ENCODE measurements at regions not wholly inside any gene's neighbourhood (a gene's known extent, or its start where the extent isn't known, plus 50 kb on each side); places are given as distances from the start of the nearest gene placed in this dataset.

- TF ChIP-seq, protein P1, sequence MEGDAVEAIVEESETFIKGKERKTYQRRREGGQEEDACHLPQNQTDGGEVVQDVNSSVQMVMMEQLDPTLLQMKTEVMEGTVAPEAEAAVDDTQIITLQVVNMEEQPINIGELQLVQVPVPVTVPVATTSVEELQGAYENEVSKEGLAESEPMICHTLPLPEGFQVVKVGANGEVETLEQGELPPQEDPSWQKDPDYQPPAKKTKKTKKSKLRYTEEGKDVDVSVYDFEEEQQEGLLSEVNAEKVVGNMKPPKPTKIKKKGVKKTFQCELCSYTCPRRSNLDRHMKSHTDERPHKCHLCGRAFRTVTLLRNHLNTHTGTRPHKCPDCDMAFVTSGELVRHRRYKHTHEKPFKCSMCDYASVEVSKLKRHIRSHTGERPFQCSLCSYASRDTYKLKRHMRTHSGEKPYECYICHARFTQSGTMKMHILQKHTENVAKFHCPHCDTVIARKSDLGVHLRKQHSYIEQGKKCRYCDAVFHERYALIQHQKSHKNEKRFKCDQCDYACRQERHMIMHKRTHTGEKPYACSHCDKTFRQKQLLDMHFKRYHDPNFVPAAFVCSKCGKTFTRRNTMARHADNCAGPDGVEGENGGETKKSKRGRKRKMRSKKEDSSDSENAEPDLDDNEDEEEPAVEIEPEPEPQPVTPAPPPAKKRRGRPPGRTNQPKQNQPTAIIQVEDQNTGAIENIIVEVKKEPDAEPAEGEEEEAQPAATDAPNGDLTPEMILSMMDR (conservative IDR thresholded peaks at IDR 0.05; ENCODE audit: low read length): no peak
- no peak for TF ChIP-seq EZH2phosphoT487 (IDR thresholded peaks at IDR 0.05; ENCODE audit: borderline replicate concordance, low read depth, low read length)
These were observed 229.4 kb upstream of the SUCLG2 start for GRCh38 chr3:67883766-67884165.
